ENCODE measurements at regions not wholly inside any gene's neighbourhood (a gene's known extent, or its start where the extent isn't known, plus 50 kb on each side); places are given as distances from the start of the nearest gene placed in this dataset.
A peak's percentile ranks its signal among the peaks of the same experiment; 100 is the strongest.

GRCh38 chr14:98906123-98906995 lies 365.6 kb downstream of the BCL11B start:
- Histone ChIP-seq H3K4me3 (ENCODE audit: insufficient read depth, low read depth, low read length) (no peak overlapping the region), H3K9ac (ENCODE audit: low read length) (no peak overlapping the region), H3K36me3 (ENCODE audit: insufficient read depth, low read length) (no peaks in the 10 kb centered on the region), H3K27me3 (ENCODE audit: insufficient read depth, low read length) (peaks cover 15% of the 10 kb centered on the region), H2AFZ (ENCODE audit: low read depth, low read length) (peak overlapping the region; percentile 31), H3K9me3 (ENCODE audit: insufficient read depth, low read depth, low read length) (no peaks in the 10 kb centered on the region), H3K4me2 (ENCODE audit: low read length) (peak overlapping the region; percentile 62), H4K20me1 (ENCODE audit: insufficient read depth, low read length) (no peaks in the 10 kb centered on the region), H3K4me1 (ENCODE audit: insufficient read depth, low read length) (peaks cover 19% of the 10 kb centered on the region), H3K79me2 (ENCODE audit: insufficient read depth, low read length) (no peaks in the 10 kb centered on the region), H3K27ac (ENCODE audit: low read depth, low read length) (no peak overlapping the region)
- no peaks in the 10 kb centered on the region for H3K9me3 Mint-ChIP-seq (ENCODE audit: unreplicated experiment)
- no peak overlapping the region for H3K27ac Mint-ChIP-seq (ENCODE audit: unreplicated experiment)
- H3K36me3 Mint-ChIP-seq (ENCODE audit: low read depth, unreplicated experiment): peaks cover 2% of the 10 kb centered on the region
- H3K4me3 Mint-ChIP-seq (ENCODE audit: unreplicated experiment): no peak overlapping the region
- peak; percentile 23 for DNase-seq (ENCODE audit: low read depth)
- FAIRE-seq: no peak
- H3K27me3 Mint-ChIP-seq (ENCODE audit: low read depth, unreplicated experiment): peaks cover 23% of the 10 kb centered on the region
- H3K4me1 Mint-ChIP-seq (ENCODE audit: low read depth, unreplicated experiment): peaks cover 29% of the 10 kb centered on the region
- TF ChIP-seq EZH2 (IDR thresholded peaks at IDR 0.05; ENCODE audit: insufficient read depth, low read length) (no peak), CTCF (IDR thresholded peaks at IDR 0.05; ENCODE audit: insufficient read depth, low read depth, low read length) (no peak)

- TF ChIP-seq EZH2 (IDR thresholded peaks at IDR 0.05; ENCODE audit: insufficient read depth, low read length) (no peak), CTCF (IDR thresholded peaks at IDR 0.05; ENCODE audit: insufficient read depth, low read depth, low read length) (no peak)
- Histone ChIP-seq H3K36me3 (ENCODE audit: insufficient read depth, low read length) (no peaks in the 10 kb centered on the region), H3K4me3 (ENCODE audit: insufficient read depth, low read depth, low read length) (no peak overlapping the region), H3K4me2 (ENCODE audit: low read length) (no peak overlapping the region), H2AFZ (ENCODE audit: low read depth, low read length) (no peak overlapping the region), H3K27me3 (ENCODE audit: insufficient read depth, low read length) (peaks cover 15% of the 10 kb centered on the region), H3K9ac (ENCODE audit: low read length) (no peak overlapping the region), H3K27ac (ENCODE audit: low read depth, low read length) (no peak overlapping the region), H4K20me1 (ENCODE audit: insufficient read depth, low read length) (no peaks in the 10 kb centered on the region), H3K9me3 (ENCODE audit: insufficient read depth, low read depth, low read length) (no peaks in the 10 kb centered on the region), H3K79me2 (ENCODE audit: insufficient read depth, low read length) (no peaks in the 10 kb centered on the region), H3K4me1 (ENCODE audit: insufficient read depth, low read length) (peaks cover 19% of the 10 kb centered on the region)
- Mint-ChIP-seq H3K9me3 (ENCODE audit: unreplicated experiment) (no peaks in the 10 kb centered on the region), H3K27me3 (ENCODE audit: low read depth, unreplicated experiment) (peaks cover 16% of the 10 kb centered on the region), H3K36me3 (ENCODE audit: low read depth, unreplicated experiment) (no peaks in the 10 kb centered on the region), H3K4me3 (ENCODE audit: unreplicated experiment) (no peak overlapping the region), H3K27ac (ENCODE audit: unreplicated experiment) (no peak overlapping the region), H3K4me1 (ENCODE audit: low read depth, unreplicated experiment) (peaks cover 33% of the 10 kb centered on the region)
- no peak for DNase-seq (ENCODE audit: low read depth)
- no peak for FAIRE-seq
These were observed 364.7 kb downstream of the BCL11B start for GRCh38 chr14:98907271-98907670.

GRCh38 chr14:98908050-98908449 lies 363.9 kb downstream of the BCL11B start:
- Histone ChIP-seq H3K27ac (ENCODE audit: low read depth, low read length) (no peak overlapping the region), H2AFZ (ENCODE audit: low read depth, low read length) (no peak overlapping the region), H4K20me1 (ENCODE audit: insufficient read depth, low read length) (no peaks in the 10 kb centered on the region), H3K4me3 (ENCODE audit: insufficient read depth, low read depth, low read length) (no peak overlapping the region), H3K36me3 (ENCODE audit: insufficient read depth, low read length) (no peaks in the 10 kb centered on the region), H3K9ac (ENCODE audit: low read length) (no peak overlapping the region), H3K4me1 (ENCODE audit: insufficient read depth, low read length) (peaks cover 19% of the 10 kb centered on the region), H3K9me3 (ENCODE audit: insufficient read depth, low read depth, low read length) (no peaks in the 10 kb centered on the region), H3K4me2 (ENCODE audit: low read length) (no peak overlapping the region), H3K79me2 (ENCODE audit: insufficient read depth, low read length) (no peaks in the 10 kb centered on the region), H3K27me3 (ENCODE audit: insufficient read depth, low read length) (peaks cover 15% of the 10 kb centered on the region)
- Mint-ChIP-seq H3K4me3 (ENCODE audit: unreplicated experiment) (no peak overlapping the region), H3K27me3 (ENCODE audit: low read depth, unreplicated experiment) (peaks cover 8% of the 10 kb centered on the region), H3K4me1 (ENCODE audit: low read depth, unreplicated experiment) (peaks cover 39% of the 10 kb centered on the region), H3K9me3 (ENCODE audit: unreplicated experiment) (no peaks in the 10 kb centered on the region), H3K27ac (ENCODE audit: unreplicated experiment) (peak overlapping the region; percentile 67), H3K36me3 (ENCODE audit: low read depth, unreplicated experiment) (no peaks in the 10 kb centered on the region)
- FAIRE-seq (no peak), DNase-seq (ENCODE audit: low read depth) (no peak)
- no peak for TF ChIP-seq CTCF (IDR thresholded peaks at IDR 0.05; ENCODE audit: insufficient read depth, low read depth, low read length)
- TF ChIP-seq EZH2 (IDR thresholded peaks at IDR 0.05; ENCODE audit: insufficient read depth, low read length): no peak

All from astrocyte (in vitro differentiated cells and primary cell).